ENCODE measurements at regions not wholly inside any gene's neighbourhood (a gene's known extent, or its start where the extent isn't known, plus 50 kb on each side); places are given as distances from the start of the nearest gene placed in this dataset.

- Histone ChIP-seq H3K36me3 (no peaks in the 10 kb centered on the region), H3K9me3 (no peaks in the 10 kb centered on the region), H3K4me3 (no peak overlapping the region), H3K4me1 (no peaks in the 10 kb centered on the region), H3K27me3 (no peaks in the 10 kb centered on the region), H3K27ac (no peak overlapping the region)
- DNase-seq (ENCODE audit: low spot score) = no peak
- TF ChIP-seq CTCF (IDR thresholded peaks at IDR 0.05) = no peak
Measured at GRCh38 chr13:61706899-61707298, 291.2 kb upstream of the PCDH20 start.

- no peak for DNase-seq (ENCODE audit: low spot score)
- Histone ChIP-seq H3K27me3 (no peaks in the 10 kb centered on the region), H3K9me3 (no peaks in the 10 kb centered on the region), H3K4me3 (no peak overlapping the region), H3K4me1 (no peaks in the 10 kb centered on the region), H3K36me3 (no peaks in the 10 kb centered on the region), H3K27ac (no peak overlapping the region)
- no peak for TF ChIP-seq CTCF (IDR thresholded peaks at IDR 0.05)
Measured at GRCh38 chr13:61700620-61701019, 285.0 kb upstream of the PCDH20 start.

- TF ChIP-seq CTCF (IDR thresholded peaks at IDR 0.05) = no peak
- no peak for DNase-seq (ENCODE audit: low spot score)
- no peaks in the 10 kb centered on the region for H3K36me3 ChIP-seq
- no peak overlapping the region for H3K27ac ChIP-seq
- H3K4me1 ChIP-seq = no peaks in the 10 kb centered on the region
- H3K27me3 ChIP-seq = no peaks in the 10 kb centered on the region
- no peaks in the 10 kb centered on the region for H3K9me3 ChIP-seq
- no peak overlapping the region for H3K4me3 ChIP-seq
Measured at GRCh38 chr13:61700181-61700580, 284.5 kb upstream of the PCDH20 start.

- Histone ChIP-seq H3K27ac (no peak overlapping the region), H3K4me1 (no peaks in the 10 kb centered on the region), H3K27me3 (no peaks in the 10 kb centered on the region), H3K36me3 (no peaks in the 10 kb centered on the region), H3K4me3 (no peak overlapping the region), H3K9me3 (no peaks in the 10 kb centered on the region)
- DNase-seq (ENCODE audit: low spot score) = no peak
- TF ChIP-seq CTCF (IDR thresholded peaks at IDR 0.05) = no peak
Measured at GRCh38 chr13:61696676-61697075, 281.0 kb upstream of the PCDH20 start.

- H3K36me3 ChIP-seq = no peaks in the 10 kb centered on the region
- no peak for TF ChIP-seq CTCF (IDR thresholded peaks at IDR 0.05)
- no peak overlapping the region for H3K4me3 ChIP-seq
- no peak overlapping the region for H3K27ac ChIP-seq
- no peaks in the 10 kb centered on the region for H3K27me3 ChIP-seq
- no peak for DNase-seq (ENCODE audit: low spot score)
- H3K4me1 ChIP-seq = no peaks in the 10 kb centered on the region
- no peaks in the 10 kb centered on the region for H3K9me3 ChIP-seq
Measured at GRCh38 chr13:61695147-61695546, 279.5 kb upstream of the PCDH20 start.

GRCh38 chr13:61692691-61693090 lies 277.0 kb upstream of the PCDH20 start:
- H3K27ac ChIP-seq = no peak overlapping the region
- no peaks in the 10 kb centered on the region for H3K27me3 ChIP-seq
- TF ChIP-seq CTCF (IDR thresholded peaks at IDR 0.05) = no peak
- H3K9me3 ChIP-seq = no peaks in the 10 kb centered on the region
- no peaks in the 10 kb centered on the region for H3K4me1 ChIP-seq
- no peak for DNase-seq (ENCODE audit: low spot score)
- H3K4me3 ChIP-seq = no peak overlapping the region
- H3K36me3 ChIP-seq = no peaks in the 10 kb centered on the region
